Vagina (tissue), 2 donors: ENCODE measurements at regions not wholly inside any gene's neighbourhood (a gene's known extent, or its start where the extent isn't known, plus 50 kb on each side); places are given as distances from the start of the nearest gene placed in this dataset.

Experiments used
- CTCF ChIP-seq, 3 experiments: fragments of 450-650 bp in 2 of 3; fragments of 200-600 bp in 1 of 3; sonication (generic) in 1 of 3; IDR thresholded peaks; one replicate each; pipeline ENCODE4 v1.5.1; 2017 to 2019; ENCODE audit warnings: antibody characterized with exemption in 3 of 3, mild to moderate bottlenecking in 2 of 3, moderate library complexity in 2 of 3
- POLR2A ChIP-seq, 2 donors: fragments of 450-650 bp; IDR thresholded peaks; one replicate each; pipeline ENCODE4 v1.6.1; 2017; ENCODE audit warnings: antibody characterized with exemption in 2 of 2, mild to moderate bottlenecking in 2 of 2, moderate library complexity in 2 of 2
- POLR2AphosphoS5 ChIP-seq, 2 donors: sonication (generic); formaldehyde crosslinking; IDR thresholded peaks; one replicate each; pipeline ENCODE4 v1.9.0; 2017; ENCODE audit warnings: antibody characterized with exemption in 2 of 2, mild to moderate bottlenecking in 2 of 2, low read depth in 1 of 2; ENCODE audit not compliant: insufficient read depth in 1 of 2

- TF ChIP-seq POLR2A (IDR thresholded peaks at IDR 0.05) (no peak), CTCF (IDR thresholded peaks at IDR 0.05) (no peak), POLR2AphosphoS5 (IDR thresholded peaks at IDR 0.05; ENCODE audit: insufficient read depth in 1 of 2, low read depth in 1 of 2) (no peak)
These were observed 90.5 kb upstream of the POM121L12 start for GRCh38 chr7:52944921-52945320.
